Stimulated activated CD4-positive, alpha-beta T cell treated with anti-CD3 and anti-CD28 coated beads, TNF-alpha, amount 100 ng/mL, for 4 hours (primary cell): ENCODE measurements at regions not wholly inside any gene's neighbourhood (a gene's known extent, or its start where the extent isn't known, plus 50 kb on each side); places are given as distances from the start of the nearest gene placed in this dataset.

Experiments
- DNase-seq, 3 experiments: peaks; one replicate each; pipeline ENCODE4 v3.0.0-alpha.2; 2020; ENCODE audit warnings: low read depth in 3 of 3

DNA sequence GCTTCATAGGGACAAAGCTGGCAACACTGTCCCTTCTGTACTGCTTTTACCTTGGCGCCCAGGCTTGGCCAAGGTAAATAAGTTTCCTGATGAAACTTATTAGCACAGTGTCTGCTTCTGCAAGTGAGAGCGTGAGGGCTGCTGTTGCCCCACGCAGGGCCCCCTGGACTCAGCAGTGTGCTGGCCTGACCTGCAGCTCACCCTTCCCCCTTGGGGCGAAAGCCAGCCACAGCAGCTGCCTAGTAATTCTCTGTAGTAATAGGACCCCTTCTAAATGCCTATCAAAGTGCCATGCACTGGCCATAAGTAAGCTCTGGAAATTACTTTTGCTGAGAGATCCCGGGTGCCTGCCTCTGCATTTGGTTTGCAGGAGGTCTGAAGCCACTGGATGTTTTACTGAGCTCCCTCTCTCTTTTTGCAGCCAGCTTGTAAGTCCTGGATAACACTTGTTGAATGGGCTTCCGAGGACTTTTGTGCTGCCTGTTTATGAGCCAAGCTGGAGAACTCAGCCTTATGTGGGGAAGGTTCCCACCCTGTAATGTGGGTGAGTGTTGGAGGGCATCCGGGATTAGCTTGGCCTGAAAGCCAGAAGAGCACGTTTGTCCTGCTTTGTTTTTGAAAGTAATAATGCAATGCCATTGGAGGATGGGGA lies 293.9 kb downstream of the C7orf25 start:
- no peak for DNase-seq

GRCh38 chr7:42617071-42617765 lies 294.7 kb downstream of the C7orf25 start:
- DNase-seq, result no peak

GRCh38 chr7:42614636-42615035 lies 297.2 kb downstream of the C7orf25 start:
- DNase-seq, result no peak

GRCh38 chr7:42611961-42612360 lies 299.9 kb downstream of the C7orf25 start:
- no peak for DNase-seq

DNA sequence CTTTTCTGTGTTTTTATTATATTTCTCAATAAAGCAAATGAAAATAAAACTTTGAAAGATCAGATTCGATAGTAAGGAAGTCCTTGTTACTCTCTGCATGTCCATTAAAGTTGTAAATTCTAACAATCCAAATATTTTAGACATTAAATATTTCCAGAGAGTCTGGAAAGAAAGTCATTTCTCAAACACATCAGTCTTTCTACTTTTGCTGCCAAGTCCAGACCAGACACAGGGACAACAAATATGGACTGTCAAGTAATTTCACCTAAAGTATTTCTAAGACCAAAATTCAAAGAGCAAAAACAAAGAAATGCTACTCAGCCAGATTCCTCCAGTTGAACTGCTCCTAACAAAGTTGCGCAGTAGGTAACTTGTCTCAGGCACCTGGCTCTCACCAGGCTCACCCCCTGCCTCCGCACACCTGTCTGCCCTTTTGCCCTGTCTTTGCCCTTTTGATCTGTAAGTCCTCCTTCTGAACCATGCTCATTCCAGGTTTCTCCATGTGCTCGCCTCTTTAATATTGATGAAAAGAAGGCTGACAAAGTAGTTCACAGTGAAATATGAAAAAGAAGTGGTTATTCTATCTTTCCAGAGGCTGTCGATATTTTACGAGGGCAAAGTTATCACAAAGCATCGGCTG lies 300.5 kb downstream of the C7orf25 start:
- DNase-seq, result no peak

- no peak for DNase-seq
These were observed 305.5 kb downstream of the C7orf25 start for GRCh38 chr7:42606193-42606905.

DNA sequence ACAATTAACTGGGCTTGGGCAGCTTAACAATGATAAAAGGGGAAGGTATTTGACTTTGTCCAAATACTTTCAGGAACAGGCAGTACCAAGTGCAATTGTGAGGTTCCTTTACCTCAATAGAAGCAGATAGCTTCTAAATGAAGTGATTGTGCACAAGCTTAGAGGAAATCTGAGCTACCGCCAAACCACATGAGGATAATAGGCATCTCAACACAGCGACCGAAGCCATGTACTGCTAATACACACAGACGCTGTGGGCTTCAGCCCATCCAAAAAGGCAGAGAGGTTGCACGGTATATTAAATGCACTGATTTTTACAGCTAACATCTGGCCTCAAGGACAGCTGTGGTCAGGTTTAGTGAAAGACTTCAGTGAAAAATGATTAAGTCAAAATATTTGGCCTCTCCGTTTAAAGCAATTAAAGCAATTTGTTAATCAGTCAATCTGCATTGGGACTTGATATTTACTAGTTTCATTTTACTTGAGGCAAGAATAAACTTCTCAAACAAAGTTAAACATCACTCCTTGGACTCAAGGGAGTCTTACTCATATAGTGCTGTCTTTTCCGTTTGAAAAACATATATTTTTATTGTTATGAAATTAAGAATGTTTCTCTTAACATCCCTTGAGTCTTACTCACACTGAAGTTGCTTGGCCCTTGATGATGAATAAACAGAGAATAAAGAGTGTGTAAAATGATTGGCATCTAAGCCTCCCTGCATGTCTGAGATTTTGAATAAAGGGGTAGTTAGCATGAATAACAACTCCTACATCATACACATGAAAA lies 306.3 kb downstream of the C7orf25 start:
- DNase-seq, result no peak

DNA sequence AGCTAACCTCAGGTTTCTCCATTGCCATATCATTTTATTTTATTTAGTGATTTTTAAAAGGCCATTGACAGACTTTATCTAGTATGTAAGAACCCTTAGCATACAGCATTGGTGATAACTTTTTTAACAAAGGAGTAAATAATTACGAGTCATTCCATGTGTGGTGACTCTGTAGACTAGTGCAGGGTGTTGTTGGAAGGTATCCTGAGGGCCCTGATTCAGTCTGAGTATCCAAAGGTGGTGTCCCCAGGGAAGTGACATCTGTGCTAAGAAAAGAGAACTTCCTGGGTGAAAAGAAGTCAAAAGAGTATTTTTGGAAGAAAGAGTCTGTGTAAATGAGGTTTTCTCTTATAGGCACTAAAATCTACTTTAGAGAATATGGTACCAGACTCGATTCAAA lies 308.4 kb downstream of the C7orf25 start:
- no peak for DNase-seq

GRCh38 chr7:42597300-42597699 lies 314.6 kb downstream of the C7orf25 start:
- DNase-seq, result no peak

- no peak for DNase-seq
These were observed 315.1 kb downstream of the C7orf25 start for GRCh38 chr7:42596737-42597136.

DNA sequence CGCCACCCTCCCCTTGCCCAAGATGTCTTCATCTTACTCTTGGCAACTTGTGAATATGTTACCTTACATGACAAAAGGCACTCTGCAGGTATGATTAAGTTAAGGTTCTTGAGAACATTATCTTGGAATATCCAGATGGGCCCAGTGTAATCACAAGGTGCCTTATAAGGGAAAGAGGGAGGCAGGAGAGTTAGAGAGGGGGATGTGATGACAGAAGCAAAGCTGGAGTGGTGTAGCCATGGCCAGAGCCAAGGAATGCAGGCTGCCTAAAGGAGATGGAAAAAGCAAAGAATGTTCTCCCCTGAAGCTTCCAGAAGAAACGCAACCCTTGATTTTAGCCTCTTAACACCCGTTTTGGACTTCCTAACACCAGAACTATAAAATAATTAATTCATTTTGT lies 318.0 kb downstream of the C7orf25 start:
- no peak for DNase-seq

GRCh38 chr7:42590771-42591310 lies 321.0 kb downstream of the C7orf25 start:
- DNase-seq, result no peak

DNA sequence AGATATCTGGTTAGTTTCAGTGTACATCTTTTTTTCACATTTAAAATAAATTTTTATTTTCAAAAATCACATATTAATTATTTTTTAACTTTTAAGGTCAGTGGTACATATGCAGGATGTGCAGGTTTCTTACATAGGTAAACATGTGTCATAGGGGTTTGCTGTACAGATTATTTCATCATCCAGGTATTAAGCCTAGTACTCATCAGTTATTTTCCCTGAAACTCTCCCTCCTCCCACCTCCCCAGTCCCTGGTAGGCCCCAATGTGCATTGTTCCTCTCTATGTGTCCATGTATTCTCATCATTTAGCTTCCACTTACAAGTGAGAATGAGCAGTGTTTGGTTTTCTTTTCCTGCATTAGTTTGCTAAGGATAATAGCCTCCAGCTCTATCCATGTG lies 323.0 kb downstream of the C7orf25 start:
- DNase-seq, result no peak

GRCh38 chr7:42587806-42588205 lies 324.1 kb downstream of the C7orf25 start:
- DNase-seq, result no peak

- DNase-seq, result no peak
These were observed 331.8 kb downstream of the C7orf25 start for GRCh38 chr7:42580061-42580460.

DNA sequence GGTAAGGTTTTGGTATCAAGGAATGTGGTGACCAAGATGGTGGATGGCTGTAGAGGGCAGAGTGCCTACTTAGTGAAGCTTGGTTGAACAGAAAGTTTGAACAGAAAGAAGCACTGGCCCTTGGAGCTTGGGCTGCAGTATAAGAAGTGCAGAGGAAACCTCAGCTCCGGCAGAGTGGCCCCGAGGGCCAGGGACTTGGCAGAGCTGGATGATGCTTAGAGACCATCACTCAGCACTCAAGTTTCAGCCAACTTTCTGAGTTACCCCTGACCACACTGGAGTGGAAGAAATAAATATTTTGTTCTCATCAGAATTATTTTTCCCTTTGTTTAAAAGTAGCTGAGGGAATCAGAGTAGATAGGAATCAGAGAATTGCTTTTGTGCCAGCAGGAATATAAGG lies 336.7 kb downstream of the C7orf25 start:
- no peak for DNase-seq

DNA sequence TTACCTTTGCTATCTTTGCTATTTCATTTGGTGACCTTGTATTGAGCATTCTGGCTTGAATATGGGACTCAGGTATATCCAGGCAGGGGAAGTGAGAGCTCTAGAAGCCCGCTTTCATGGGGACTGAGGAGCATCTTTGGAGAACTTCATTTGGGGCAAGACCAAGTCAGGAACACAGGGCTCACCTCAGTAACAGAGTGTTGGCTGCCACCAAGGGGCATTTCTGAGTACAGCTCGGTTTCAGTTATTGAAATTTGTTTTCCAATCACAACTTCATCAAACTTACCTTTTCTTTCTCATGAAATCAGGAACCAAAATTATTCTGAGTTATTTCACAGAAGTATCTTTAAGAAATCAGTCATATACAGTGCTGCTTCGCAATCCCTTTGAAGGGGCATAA lies 337.2 kb downstream of the C7orf25 start:
- no peak for DNase-seq

DNA sequence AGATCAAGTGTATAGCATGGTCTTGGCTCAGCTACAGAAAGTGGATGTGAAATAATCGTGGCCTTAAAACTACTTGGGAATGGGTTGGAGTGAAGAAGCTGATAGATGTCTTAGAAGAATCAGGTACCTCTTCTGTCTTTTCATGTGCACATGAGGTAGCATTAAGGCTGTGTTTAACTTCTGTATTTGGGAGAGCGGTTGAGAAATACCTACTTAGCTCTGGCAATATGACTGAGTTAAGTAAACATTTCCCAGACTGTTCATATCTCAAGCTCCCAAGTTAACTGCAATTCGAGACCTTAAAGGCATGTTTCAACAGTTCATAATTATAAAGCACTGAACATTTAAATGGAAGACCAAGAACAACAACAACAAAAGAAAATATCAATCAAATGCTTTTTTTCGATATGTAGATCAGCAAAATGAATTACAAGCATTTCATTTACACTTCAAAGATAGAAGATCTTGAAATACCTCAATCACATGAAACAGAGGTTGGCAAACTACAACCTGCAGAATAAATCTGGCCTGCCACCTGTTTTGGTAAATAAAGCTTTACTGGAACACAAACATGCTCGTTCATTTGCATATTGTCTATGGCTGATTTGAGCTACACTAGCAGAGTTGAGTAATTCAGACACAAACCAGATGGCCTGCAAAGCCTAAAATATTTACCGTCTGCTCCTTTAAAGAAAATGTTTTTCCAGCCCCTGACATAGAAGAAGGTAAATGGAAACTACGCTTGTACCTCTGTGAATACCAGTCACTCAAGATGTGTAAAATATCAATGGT lies 337.1 kb upstream of the GLI3 start:
- no peak for DNase-seq

- DNase-seq, result no peak
These were observed 335.6 kb upstream of the GLI3 start for GRCh38 chr7:42572561-42572960.

DNA sequence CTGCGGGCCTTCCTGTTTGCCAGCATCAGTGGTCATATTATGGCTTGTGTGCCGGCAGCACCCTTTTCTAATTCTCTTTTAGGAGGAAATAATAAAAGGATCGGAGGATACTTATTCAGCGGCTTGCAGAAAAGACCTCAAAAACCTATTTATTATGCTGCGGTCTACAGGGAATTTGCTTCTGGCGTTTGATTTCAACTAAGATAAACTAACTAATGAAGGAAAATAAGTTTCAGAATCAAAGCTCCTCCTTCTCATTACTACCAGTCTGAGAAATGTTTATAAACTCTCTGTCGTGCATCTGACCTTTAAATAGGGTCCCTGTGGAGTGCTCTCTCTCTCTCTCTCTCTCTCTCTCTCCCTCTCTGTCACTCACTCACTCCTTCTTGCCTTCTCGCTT lies 335.0 kb upstream of the GLI3 start:
- no peak for DNase-seq

DNA sequence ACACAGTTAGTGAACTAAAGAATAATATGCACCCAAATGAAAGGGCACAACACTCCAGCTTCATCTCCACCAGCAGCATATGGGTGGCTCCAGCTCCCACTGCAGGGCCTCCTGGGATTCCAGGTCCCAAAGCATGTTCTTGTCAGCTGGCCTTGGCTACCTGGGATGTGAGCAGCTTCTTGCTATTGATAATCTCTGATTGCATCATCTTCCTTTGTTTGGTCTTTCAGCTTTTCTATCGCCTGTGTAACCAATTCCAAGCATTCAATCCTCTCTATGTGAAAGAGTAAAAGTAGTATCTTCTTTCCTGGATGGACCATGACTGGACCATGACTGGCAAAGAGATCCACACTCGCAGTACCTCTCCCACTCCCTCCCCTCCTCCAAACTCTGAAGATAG lies 333.9 kb upstream of the GLI3 start:
- no peak for DNase-seq
